GM21786 (cell line): ENCODE measurements at regions not wholly inside any gene's neighbourhood (a gene's known extent, or its start where the extent isn't known, plus 50 kb on each side); places are given as distances from the start of the nearest gene placed in this dataset.
"Not testable (repeated sequence)": the region's sequence is repeated elsewhere in the genome, so short reads cannot be mapped to it uniquely, and the experiment has no call there.

ENCODE experiments used
- ATAC-seq: cut with Tn5 transposase; IDR thresholded peaks from one replicate; pipeline ENCODE4 v1.9.1; 2021; ENCODE audit not compliant: unreplicated experiment

GRCh38 chr2:176423819-176424218 is 154.6 kb downstream of the MTX2 start:
- ATAC-seq, result no peak

GRCh38 chr2:176424746-176425145 is 155.5 kb downstream of the MTX2 start:
- no peak for ATAC-seq

- no peak for ATAC-seq
These were observed 158.3 kb downstream of the MTX2 start for GRCh38 chr2:176427549-176427948.

GRCh38 chr2:176428944-176429469 is 159.8 kb downstream of the MTX2 start:
- not testable (repeated sequence) for ATAC-seq

- ATAC-seq, result no peak
These were observed 163.2 kb downstream of the MTX2 start for GRCh38 chr2:176432434-176432833.

- no peak for ATAC-seq
These were observed 166.5 kb downstream of the MTX2 start for GRCh38 chr2:176435729-176436128.

- no peak for ATAC-seq
These were observed 174.7 kb downstream of the MTX2 start for GRCh38 chr2:176443946-176444345.

GRCh38 chr2:176445956-176446355 is 176.7 kb downstream of the MTX2 start:
- ATAC-seq, result no peak

- ATAC-seq, result no peak
These were observed 177.6 kb downstream of the MTX2 start for GRCh38 chr2:176446718-176447414.

- ATAC-seq, result no peak
These were observed 178.4 kb downstream of the MTX2 start for GRCh38 chr2:176447616-176448015.

- ATAC-seq, result no peak
These were observed 180.6 kb downstream of the MTX2 start for GRCh38 chr2:176449852-176450251.

GRCh38 chr2:176453784-176454183 is 184.5 kb downstream of the MTX2 start:
- no peak for ATAC-seq

GRCh38 chr2:176454893-176455815 is 185.9 kb downstream of the MTX2 start:
- no peak for ATAC-seq

GRCh38 chr2:176455816-176456291 is 186.6 kb downstream of the MTX2 start:
- no peak for ATAC-seq

- no peak for ATAC-seq
These were observed 188.2 kb downstream of the MTX2 start for GRCh38 chr2:176457481-176457880.

GRCh38 chr2:176461098-176461808 is 192.0 kb downstream of the MTX2 start:
- ATAC-seq, result no peak

- no peak for ATAC-seq
These were observed 192.8 kb downstream of the MTX2 start for GRCh38 chr2:176461809-176462670.

GRCh38 chr2:176463546-176463945 is 194.3 kb downstream of the MTX2 start:
- ATAC-seq, result no peak

GRCh38 chr2:176464886-176465564 is 195.8 kb downstream of the MTX2 start:
- ATAC-seq, result no peak
